BJ (cell line): ENCODE measurements at regions not wholly inside any gene's neighbourhood (a gene's known extent, or its start where the extent isn't known, plus 50 kb on each side); places are given as distances from the start of the nearest gene placed in this dataset.

Experiments
- CTCF ChIA-PET: fragments of 350-600 bp; formaldehyde crosslinking; extraction: SDS; loops from one replicate; lab custom pipeline; 2021; ENCODE audit warnings: antibody characterized with exemption, inconsistent platforms; lab: Yijun Ruan, JAX
- POLR2A ChIA-PET: fragments of 300-600 bp; sonication (Branson Sonifier 250); formaldehyde crosslinking; extraction: SDS; loops from one replicate; lab custom pipeline; 2021; ENCODE audit warnings: antibody characterized with exemption; lab: Charles Lee
- DNase-seq: peaks from one replicate; pipeline ENCODE4 v3.0.0-alpha.2; 2011; ENCODE audit warnings: low read depth
- H3K27me3 ChIP-seq: 2 replicates; pipeline ENCODE4 v1.6.0; 2011; ENCODE audit warnings: low read length; ENCODE audit not compliant: control insufficient read depth, insufficient read depth
- H3K36me3 ChIP-seq: 2 replicates; pipeline ENCODE4 v1.5.1; 2011; ENCODE audit warnings: low read length; ENCODE audit not compliant: control insufficient read depth, insufficient read depth
- H3K4me3 ChIP-seq: 2 replicates; pipeline ENCODE4 v1.5.1; 2011; ENCODE audit warnings: low read depth, mild to moderate bottlenecking, control low read depth, low read length
- CTCF ChIP-seq: IDR thresholded peaks from 2 replicates; pipeline ENCODE4 v1.5.1; 2011; ENCODE audit warnings: low read depth, mild to moderate bottlenecking, control low read depth, inconsistent platforms, low read length, moderate library complexity; ENCODE audit not compliant: insufficient read depth

DNA sequence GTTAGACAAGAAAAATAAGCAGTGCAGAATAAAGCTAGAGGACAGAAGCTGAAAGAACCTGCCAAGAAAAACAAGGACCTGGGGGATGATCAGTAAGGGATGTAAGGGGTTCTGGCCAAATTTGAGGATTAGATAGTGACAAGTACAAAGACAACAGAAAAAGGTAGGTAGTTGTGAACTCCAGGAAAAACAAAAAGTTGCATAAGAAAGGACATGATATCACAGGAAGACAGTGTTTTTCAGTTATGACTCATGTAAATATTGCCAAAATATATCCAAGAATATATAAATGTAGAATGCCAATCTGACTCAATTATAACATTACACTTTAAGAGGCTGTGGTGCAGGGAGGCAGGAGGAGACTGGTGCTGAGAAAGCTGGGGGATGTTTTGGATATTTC is 209.8 kb upstream of the SH3BP4 start:
- no peak for DNase-seq
- TF ChIP-seq CTCF: no peak
- ChIA-PET POLR2A (no interaction called here), CTCF (interaction anchor here (0.7 kb wide), 1 partner anchor 181 kb away, joined by 4 read pairs; no protein-coding TSS in a partner anchor)
- Histone ChIP-seq H3K4me3 (no peak overlapping the region), H3K36me3 (no peaks in the 10 kb centered on the region), H3K27me3 (no peaks in the 10 kb centered on the region)

- CTCF ChIA-PET: no interaction called here
- POLR2A ChIA-PET: no interaction called here
- no peaks in the 10 kb centered on the region for H3K36me3 ChIP-seq
- no peak for TF ChIP-seq CTCF
- no peak overlapping the region for H3K4me3 ChIP-seq
- no peak for DNase-seq
- H3K27me3 ChIP-seq: no peaks in the 10 kb centered on the region
These were observed 212.8 kb upstream of the SH3BP4 start for GRCh38 chr2:234739061-234739460.

DNA sequence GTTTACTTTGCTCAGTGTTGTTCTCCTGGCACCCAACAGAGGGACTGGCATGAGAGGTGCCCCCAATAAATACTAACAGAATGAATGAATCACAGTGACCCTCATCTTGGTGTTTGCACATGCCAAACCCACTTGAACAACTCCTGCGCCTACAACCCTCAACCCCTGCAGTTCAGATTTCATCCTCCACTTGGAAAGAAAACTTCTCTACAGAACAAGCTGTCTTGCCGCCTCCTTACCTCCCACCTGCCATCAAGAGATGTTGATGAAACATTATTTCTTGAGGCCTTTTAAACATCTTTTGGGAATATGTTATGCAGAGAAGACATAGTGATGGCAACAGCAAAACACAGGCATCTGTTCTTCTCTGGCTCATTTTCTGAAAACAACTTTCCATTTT is 216.0 kb upstream of the SH3BP4 start:
- no peak for DNase-seq
- H3K36me3 ChIP-seq: no peaks in the 10 kb centered on the region
- POLR2A ChIA-PET: interaction anchor here (0.6 kb wide), 1 partner anchor 39 kb away, joined by 4 read pairs; no protein-coding TSS in a partner anchor
- TF ChIP-seq CTCF: no peak
- CTCF ChIA-PET: interaction anchor here (1.2 kb wide), 1 partner anchor 10 kb away, joined by 5 read pairs; no protein-coding TSS in a partner anchor
- no peaks in the 10 kb centered on the region for H3K27me3 ChIP-seq
- no peak overlapping the region for H3K4me3 ChIP-seq

GRCh38 chr2:234733795-234734600 is 217.8 kb upstream of the SH3BP4 start:
- POLR2A ChIA-PET: no interaction called here
- H3K27me3 ChIP-seq: no peaks in the 10 kb centered on the region
- no peak for DNase-seq
- H3K4me3 ChIP-seq: no peak overlapping the region
- H3K36me3 ChIP-seq: no peaks in the 10 kb centered on the region
- CTCF ChIA-PET: no interaction called here
- no peak for TF ChIP-seq CTCF

DNA sequence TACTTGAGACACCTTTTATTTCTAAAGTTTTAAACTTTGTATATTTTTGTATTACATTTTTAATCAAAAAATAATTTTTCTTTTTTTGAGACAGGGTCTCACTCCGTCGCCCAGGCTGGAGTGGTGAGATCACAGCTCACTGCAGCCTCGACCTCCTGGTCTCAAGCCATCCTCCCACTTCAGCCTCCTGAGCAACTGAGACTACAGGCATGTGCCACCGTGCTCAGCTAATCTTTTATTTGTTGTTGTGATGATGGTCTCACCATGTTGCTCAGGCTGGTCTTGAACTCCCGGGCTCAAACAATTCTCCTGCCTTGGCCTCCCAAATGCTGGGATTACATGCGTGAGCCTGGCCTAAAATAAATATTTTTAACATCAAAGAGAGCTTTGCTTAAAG is 218.7 kb upstream of the SH3BP4 start:
- no peak for DNase-seq
- H3K4me3 ChIP-seq: no peak overlapping the region
- ChIA-PET POLR2A (no interaction called here), CTCF (interaction anchor here (0.6 kb wide), 1 partner anchor 1290 kb away, joined by 5 read pairs; no protein-coding TSS in a partner anchor)
- no peaks in the 10 kb centered on the region for H3K27me3 ChIP-seq
- no peak for TF ChIP-seq CTCF
- no peaks in the 10 kb centered on the region for H3K36me3 ChIP-seq
